Mesenchymal stem cell (in vitro differentiated cells and primary cell): ENCODE measurements at regions not wholly inside any gene's neighbourhood (a gene's known extent, or its start where the extent isn't known, plus 50 kb on each side); places are given as distances from the start of the nearest gene placed in this dataset.

Experiments used
- DNase-seq: peaks from one replicate; pipeline ENCODE4 v3.0.0-alpha.2; 2013
- H2AFZ ChIP-seq: one replicate; pipeline ENCODE4 v1.6.1; 2013; ENCODE audit warnings: low read depth, mild to moderate bottlenecking, control low read depth, inconsistent platforms, low read length, moderate library complexity
- H2AK5ac ChIP-seq: 2 replicates; pipeline ENCODE4 v1.6.1; 2013; ENCODE audit warnings: low read length, moderate library complexity, mild to moderate bottlenecking, inconsistent platforms; ENCODE audit not compliant: severe bottlenecking
- H2BK120ac ChIP-seq: one replicate; pipeline ENCODE4 v1.6.1; 2013; ENCODE audit warnings: low read depth, mild to moderate bottlenecking, inconsistent platforms, low read length, moderate library complexity
- H2BK12ac ChIP-seq, 2 experiments: one replicate each; pipeline ENCODE4 v1.6.1; 2013; ENCODE audit warnings: inconsistent platforms in 2 of 2, low read length in 2 of 2, mild to moderate bottlenecking in 2 of 2, moderate library complexity in 2 of 2, control low read depth in 1 of 2
- H2BK15ac ChIP-seq: one replicate; pipeline ENCODE4 v1.6.1; 2013; ENCODE audit warnings: mild to moderate bottlenecking, low read depth, inconsistent platforms; ENCODE audit not compliant: poor library complexity, severe bottlenecking
- H2BK5ac ChIP-seq: 2 replicates; pipeline ENCODE4 v1.6.1; 2013; ENCODE audit warnings: low read depth, mild to moderate bottlenecking, low read length, control low read depth, inconsistent platforms; ENCODE audit not compliant: poor library complexity, severe bottlenecking
- H3K14ac ChIP-seq, 2 experiments: one replicate each; pipeline ENCODE4 v1.6.1; 2013; ENCODE audit warnings: inconsistent platforms in 2 of 2, low read length in 2 of 2, control low read depth in 1 of 2, mild to moderate bottlenecking in 1 of 2, moderate library complexity in 1 of 2
- H3K18ac ChIP-seq, 2 experiments: one replicate each; pipeline ENCODE4 v1.6.1; 2013; ENCODE audit warnings: inconsistent platforms in 2 of 2, low read length in 2 of 2, control low read depth in 1 of 2, low read depth in 1 of 2, mild to moderate bottlenecking in 1 of 2
- H3K23ac ChIP-seq, 2 experiments: one replicate each; pipeline ENCODE4 v1.6.1; 2013; ENCODE audit warnings: inconsistent platforms in 2 of 2, low read length in 2 of 2, mild to moderate bottlenecking in 2 of 2, moderate library complexity in 2 of 2, control low read depth in 1 of 2
- H3K27ac ChIP-seq: 2 replicates; pipeline ENCODE4 v1.5.1; 2013; ENCODE audit warnings: mild to moderate bottlenecking, moderate library complexity, low read length, control low read depth, inconsistent platforms; ENCODE audit not compliant: poor library complexity, severe bottlenecking
- H3K27me3 ChIP-seq, 2 experiments: 2 replicates each; pipeline versions ENCODE4 v1.6.1 to v1.7.0; 2013; ENCODE audit warnings: low read length in 2 of 2, mild to moderate bottlenecking in 2 of 2, moderate library complexity in 2 of 2, control low read depth in 1 of 2, inconsistent platforms in 1 of 2; ENCODE audit not compliant: control insufficient read depth in 1 of 2, insufficient read depth in 1 of 2
- H3K36me3 ChIP-seq, 2 experiments: 2 replicates each; pipeline versions ENCODE4 v1.6.1 to v1.7.0; 2013; ENCODE audit warnings: low read length in 2 of 2, control low read depth in 1 of 2, inconsistent platforms in 1 of 2, low read depth in 1 of 2, mild to moderate bottlenecking in 1 of 2; ENCODE audit not compliant: insufficient read depth in 2 of 2, control insufficient read depth in 1 of 2
- H3K4ac ChIP-seq, 2 experiments: one replicate each; pipeline ENCODE4 v1.6.1; 2013; ENCODE audit warnings: inconsistent platforms in 2 of 2, low read length in 2 of 2, mild to moderate bottlenecking in 2 of 2, moderate library complexity in 2 of 2, control low read depth in 1 of 2, low read depth in 1 of 2
- H3K4me1 ChIP-seq: 2 replicates; pipeline ENCODE4 v1.6.1; 2013; ENCODE audit warnings: low read depth, low read length, control low read depth; ENCODE audit not compliant: control insufficient read depth, insufficient read depth
- H3K4me2 ChIP-seq: 2 replicates; pipeline ENCODE4 v1.6.1; 2013; ENCODE audit warnings: low read length, mild to moderate bottlenecking, inconsistent platforms; ENCODE audit not compliant: poor library complexity, severe bottlenecking
- H3K4me3 ChIP-seq, 2 experiments: 2 replicates each; pipeline versions ENCODE4 v1.5.1 to v1.7.0; 2013; ENCODE audit warnings: low read length in 2 of 2, mild to moderate bottlenecking in 2 of 2, control low read depth in 1 of 2, low read depth in 1 of 2; ENCODE audit not compliant: insufficient read depth in 1 of 2
- H3K79me1 ChIP-seq: replicated peaks from 2 replicates; pipeline ENCODE4 v1.6.1; 2013; ENCODE audit warnings: mild to moderate bottlenecking, control low read depth, low read length, inconsistent platforms; ENCODE audit not compliant: poor library complexity, severe bottlenecking
- H3K9ac ChIP-seq: 2 replicates; pipeline ENCODE4 v1.7.0; 2013; ENCODE audit warnings: mild to moderate bottlenecking, low read length, moderate library complexity
- H3K9me3 ChIP-seq: 2 replicates; pipeline ENCODE4 v1.7.0; 2013; ENCODE audit warnings: mild to moderate bottlenecking, low read length; ENCODE audit not compliant: control insufficient read depth
- H4K8ac ChIP-seq: one replicate; pipeline ENCODE4 v1.6.1; 2013; ENCODE audit warnings: inconsistent platforms, mild to moderate bottlenecking, low read length, moderate library complexity
- H4K91ac ChIP-seq: one replicate; pipeline ENCODE4 v1.6.1; 2013; ENCODE audit warnings: mild to moderate bottlenecking, low read length, inconsistent platforms
- WGBS: methylation state at CpG from one replicate; pipeline ENCODE4 v1.1.7; 2013; ENCODE audit warnings: mixed read lengths; 5-methylcytosine and 5-hydroxymethylcytosine counted together

GRCh38 chr2:240305369-240305962 is 130.0 kb upstream of the GPC1 start:
- no peak overlapping the region for H2BK120ac ChIP-seq
- no peak overlapping the region for H3K9ac ChIP-seq
- H4K91ac ChIP-seq = no peak overlapping the region
- no peak overlapping the region for H2BK12ac ChIP-seq
- no peak overlapping the region for H4K8ac ChIP-seq
- no peak overlapping the region for H2AFZ ChIP-seq
- peaks cover 0 to 61% of the 10 kb centered on the region in 2 experiments for H3K27me3 ChIP-seq
- H2AK5ac ChIP-seq = no peak overlapping the region
- no peak overlapping the region for H3K4ac ChIP-seq
- no peaks in the 10 kb centered on the region for H3K4me1 ChIP-seq
- H3K14ac ChIP-seq = no peak overlapping the region
- WGBS = 68% methylated on average over 18 of the region's 20 CpGs
- no peaks in the 10 kb centered on the region for H3K9me3 ChIP-seq
- H2BK5ac ChIP-seq = no peak overlapping the region
- H3K18ac ChIP-seq = no peak overlapping the region
- H3K27ac ChIP-seq = no peak overlapping the region
- H3K79me1 ChIP-seq = no peaks in the 10 kb centered on the region
- H3K23ac ChIP-seq = no peak overlapping the region
- H3K4me3 ChIP-seq = no peak overlapping the region
- H3K36me3 ChIP-seq = no peaks in the 10 kb centered on the region
- no peak overlapping the region for H3K4me2 ChIP-seq
- DNase-seq = no peak
- no peak overlapping the region for H2BK15ac ChIP-seq

DNA sequence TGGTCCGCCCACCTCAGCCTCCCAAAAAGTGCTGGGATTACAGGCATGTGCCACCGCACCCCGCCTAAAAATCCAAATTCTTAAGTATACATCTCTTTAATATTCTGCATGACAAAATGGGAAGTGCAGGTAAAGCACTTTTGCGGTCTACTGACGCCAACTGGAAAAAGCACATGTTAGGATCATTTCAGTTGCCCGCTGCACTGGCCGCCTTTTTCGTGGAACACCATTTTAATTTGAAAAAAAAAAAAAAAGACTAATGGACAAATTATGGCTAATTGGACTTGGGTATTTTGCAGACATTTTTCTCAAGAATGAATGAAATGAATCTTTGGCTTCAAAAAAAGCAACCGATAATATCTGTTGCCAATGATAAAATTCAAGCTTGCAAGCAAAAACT is 129.3 kb upstream of the GPC1 start:
- WGBS = 89% methylated on average over 9 of the region's 9 CpGs

GRCh38 chr2:240308111-240308651 is 127.3 kb upstream of the GPC1 start:
- Histone ChIP-seq H3K4me3 (no peak overlapping the region), H3K9me3 (no peaks in the 10 kb centered on the region), H2BK12ac (no peak overlapping the region), H3K36me3 (no peaks in the 10 kb centered on the region), H3K4me1 (no peaks in the 10 kb centered on the region), H2BK120ac (no peak overlapping the region), H3K79me1 (no peaks in the 10 kb centered on the region), H2BK15ac (no peak overlapping the region), H3K14ac (no peak overlapping the region), H4K8ac (no peak overlapping the region), H3K23ac (no peak overlapping the region), H3K27me3 (peaks cover 0 to 51% of the 10 kb centered on the region in 2 experiments), H3K4me2 (no peak overlapping the region), H3K9ac (no peak overlapping the region), H4K91ac (no peak overlapping the region), H3K4ac (no peak overlapping the region), H2BK5ac (no peak overlapping the region), H2AK5ac (no peak overlapping the region), H3K27ac (no peak overlapping the region), H2AFZ (no peak overlapping the region), H3K18ac (no peak overlapping the region)
- no peak for DNase-seq
- 90% methylated on average over 17 of the region's 17 CpGs for WGBS

More for the DNA sequence above, 129.3 kb upstream of the GPC1 start:
- Histone ChIP-seq H2BK5ac (no peak overlapping the region), H3K4me3 (no peak overlapping the region), H3K4ac (no peak overlapping the region), H3K9me3 (no peaks in the 10 kb centered on the region), H4K8ac (no peak overlapping the region), H2BK120ac (no peak overlapping the region), H3K23ac (no peak overlapping the region), H2BK12ac (no peak overlapping the region), H3K4me1 (no peaks in the 10 kb centered on the region), H3K9ac (no peak overlapping the region), H2AK5ac (no peak overlapping the region), H3K27ac (no peak overlapping the region), H4K91ac (no peak overlapping the region), H3K14ac (no peak overlapping the region), H2AFZ (no peak overlapping the region), H3K36me3 (no peaks in the 10 kb centered on the region), H3K27me3 (peaks cover 0 to 59% of the 10 kb centered on the region in 2 experiments), H2BK15ac (no peak overlapping the region), H3K4me2 (no peak overlapping the region), H3K18ac (no peak overlapping the region), H3K79me1 (no peaks in the 10 kb centered on the region)
- DNase-seq = no peak

GRCh38 chr2:240309214-240309613 is 126.2 kb upstream of the GPC1 start:
- Histone ChIP-seq H3K27ac (no peak overlapping the region), H3K27me3 (peaks cover 0 to 41% of the 10 kb centered on the region in 2 experiments), H3K4me1 (no peaks in the 10 kb centered on the region), H3K9me3 (no peaks in the 10 kb centered on the region), H4K8ac (no peak overlapping the region), H3K36me3 (no peaks in the 10 kb centered on the region), H3K9ac (no peak overlapping the region), H2BK5ac (no peak overlapping the region), H3K4ac (no peak overlapping the region), H3K4me2 (no peak overlapping the region), H3K23ac (no peak overlapping the region), H3K79me1 (no peaks in the 10 kb centered on the region), H2BK12ac (no peak overlapping the region), H2AK5ac (no peak overlapping the region), H2AFZ (no peak overlapping the region), H3K18ac (no peak overlapping the region), H4K91ac (no peak overlapping the region), H3K14ac (peak overlapping the region in 1 of 2 experiments; percentile 45), H2BK15ac (no peak overlapping the region), H3K4me3 (no peak overlapping the region), H2BK120ac (no peak overlapping the region)
- DNase-seq = no peak
- WGBS = 96% methylated on average over 1 of the region's 1 CpG
